Fibroblast of lung (primary cell): ENCODE measurements at regions not wholly inside any gene's neighbourhood (a gene's known extent, or its start where the extent isn't known, plus 50 kb on each side); places are given as distances from the start of the nearest gene placed in this dataset.

Source experiments
- DNase-seq, 2 donors: peaks; one replicate each; pipeline versions ENCODE4 v3.0.0 to v3.0.0-alpha.2; 2010; ENCODE audit warnings: low read depth in 2 of 2
- H2AFZ ChIP-seq: 2 replicates; pipeline ENCODE4 v1.5.1; 2012; ENCODE audit warnings: low read length, control low read depth, inconsistent platforms
- H3K27ac ChIP-seq: 2 replicates; pipeline ENCODE4 v1.5.1; 2011; ENCODE audit warnings: low read length, control low read depth; ENCODE audit not compliant: insufficient read depth
- H3K27me3 ChIP-seq: 2 replicates; pipeline ENCODE4 v1.5.1; 2011; ENCODE audit warnings: mild to moderate bottlenecking, low read length; ENCODE audit not compliant: control insufficient read depth, insufficient read depth
- H3K36me3 ChIP-seq: 2 replicates; pipeline ENCODE4 v1.5.1; 2011; ENCODE audit warnings: low read length; ENCODE audit not compliant: control insufficient read depth, insufficient read depth
- H3K4me1 ChIP-seq: 2 replicates; pipeline ENCODE4 v1.5.1; 2011; ENCODE audit warnings: low read length; ENCODE audit not compliant: control insufficient read depth, insufficient read depth; ENCODE audit errors: extremely low read depth
- H3K4me2 ChIP-seq: 2 replicates; pipeline ENCODE4 v1.5.1; 2011; ENCODE audit warnings: low read length, control low read depth; ENCODE audit not compliant: insufficient read depth; ENCODE audit errors: extremely low read depth
- H3K4me3 ChIP-seq, 4 experiments: fragments of 200-600 bp in 1 of 4; sonication (generic) in 1 of 4; replicated peaks in 1 of 4; 2 replicates each; pipeline ENCODE4 v1.5.1; 2011 to 2016; ENCODE audit warnings: low read length in 4 of 4, low read depth in 3 of 4, mild to moderate bottlenecking in 3 of 4, control low read depth in 2 of 4, inconsistent platforms in 1 of 4, mixed read lengths in 1 of 4; ENCODE audit not compliant: insufficient read depth in 1 of 4; ENCODE audit errors: control extremely low read depth in 1 of 4
- H3K79me2 ChIP-seq: 2 replicates; pipeline ENCODE4 v1.5.1; 2012; ENCODE audit warnings: mild to moderate bottlenecking, low read length, inconsistent platforms; ENCODE audit not compliant: control insufficient read depth, insufficient read depth
- H3K9ac ChIP-seq: 2 replicates; pipeline ENCODE4 v1.5.1; 2011; ENCODE audit warnings: mild to moderate bottlenecking, low read length, control low read depth; ENCODE audit not compliant: insufficient read depth
- H3K9me3 ChIP-seq: 2 replicates; pipeline ENCODE4 v1.5.1; 2012; ENCODE audit warnings: low read depth, low read length; ENCODE audit not compliant: control insufficient read depth, insufficient read depth
- H4K20me1 ChIP-seq: 2 replicates; pipeline ENCODE4 v1.5.1; 2011; ENCODE audit warnings: low read length; ENCODE audit not compliant: control insufficient read depth, insufficient read depth; ENCODE audit errors: extremely low read depth
- EZH2 ChIP-seq: IDR thresholded peaks from 2 replicates; pipeline ENCODE4 v1.5.1; 2012; ENCODE audit warnings: low read length, control low read depth, mild to moderate bottlenecking; ENCODE audit errors: missing control alignments
- TF ChIP-seq, protein P1 (sequence below), 2 donors: IDR thresholded peaks in 1 of 2; conservative IDR thresholded peaks in 1 of 2; 1 replicate in 1 of 2; 2 replicates in 1 of 2; pipeline ENCODE4 v1.5.1; 2011 to 2012; ENCODE audit warnings: low read length in 2 of 2, control low read depth in 1 of 2, inconsistent platforms in 1 of 2, low read depth in 1 of 2, mild to moderate bottlenecking in 1 of 2

DNA sequence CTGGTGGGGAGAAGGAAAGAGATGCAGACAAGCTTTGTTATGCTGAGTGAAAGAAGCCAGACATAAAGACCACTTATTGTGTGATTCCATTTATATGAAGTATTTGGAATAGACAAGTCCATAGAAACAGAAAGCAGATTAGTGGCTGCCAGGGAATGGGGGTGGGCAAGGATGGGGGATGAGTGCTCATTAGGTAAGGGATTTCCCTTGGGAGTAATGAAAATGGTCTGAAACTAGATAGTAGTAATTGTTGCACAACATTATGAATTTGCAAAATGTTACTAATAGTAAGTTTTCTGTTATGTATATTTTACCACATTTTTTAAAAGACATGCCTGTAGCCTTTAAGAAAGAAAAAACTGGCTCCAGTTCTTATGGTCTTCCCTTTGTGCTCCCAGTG, 154.9 kb downstream of the LNPK start:
- Histone ChIP-seq H3K27ac (no peak overlapping the region), H3K9me3 (no peaks in the 10 kb centered on the region), H3K4me1 (peaks cover 5% of the 10 kb centered on the region), H3K79me2 (no peaks in the 10 kb centered on the region), H4K20me1 (no peaks in the 10 kb centered on the region), H3K4me2 (no peak overlapping the region), H3K27me3 (no peaks in the 10 kb centered on the region), H3K36me3 (no peaks in the 10 kb centered on the region), H3K9ac (no peak overlapping the region), H3K4me3 (no peak overlapping the region), H2AFZ (no peak overlapping the region)
- TF ChIP-seq, protein P1, sequence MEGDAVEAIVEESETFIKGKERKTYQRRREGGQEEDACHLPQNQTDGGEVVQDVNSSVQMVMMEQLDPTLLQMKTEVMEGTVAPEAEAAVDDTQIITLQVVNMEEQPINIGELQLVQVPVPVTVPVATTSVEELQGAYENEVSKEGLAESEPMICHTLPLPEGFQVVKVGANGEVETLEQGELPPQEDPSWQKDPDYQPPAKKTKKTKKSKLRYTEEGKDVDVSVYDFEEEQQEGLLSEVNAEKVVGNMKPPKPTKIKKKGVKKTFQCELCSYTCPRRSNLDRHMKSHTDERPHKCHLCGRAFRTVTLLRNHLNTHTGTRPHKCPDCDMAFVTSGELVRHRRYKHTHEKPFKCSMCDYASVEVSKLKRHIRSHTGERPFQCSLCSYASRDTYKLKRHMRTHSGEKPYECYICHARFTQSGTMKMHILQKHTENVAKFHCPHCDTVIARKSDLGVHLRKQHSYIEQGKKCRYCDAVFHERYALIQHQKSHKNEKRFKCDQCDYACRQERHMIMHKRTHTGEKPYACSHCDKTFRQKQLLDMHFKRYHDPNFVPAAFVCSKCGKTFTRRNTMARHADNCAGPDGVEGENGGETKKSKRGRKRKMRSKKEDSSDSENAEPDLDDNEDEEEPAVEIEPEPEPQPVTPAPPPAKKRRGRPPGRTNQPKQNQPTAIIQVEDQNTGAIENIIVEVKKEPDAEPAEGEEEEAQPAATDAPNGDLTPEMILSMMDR (conservative IDR thresholded peaks at IDR 0.05 in 1 of 2, IDR thresholded peaks at IDR 0.05 in 1 of 2; ENCODE audit: low read depth in 1 of 2, low read length in 2 of 2) = no peak
- no peak for TF ChIP-seq EZH2
- DNase-seq = no peak

DNA sequence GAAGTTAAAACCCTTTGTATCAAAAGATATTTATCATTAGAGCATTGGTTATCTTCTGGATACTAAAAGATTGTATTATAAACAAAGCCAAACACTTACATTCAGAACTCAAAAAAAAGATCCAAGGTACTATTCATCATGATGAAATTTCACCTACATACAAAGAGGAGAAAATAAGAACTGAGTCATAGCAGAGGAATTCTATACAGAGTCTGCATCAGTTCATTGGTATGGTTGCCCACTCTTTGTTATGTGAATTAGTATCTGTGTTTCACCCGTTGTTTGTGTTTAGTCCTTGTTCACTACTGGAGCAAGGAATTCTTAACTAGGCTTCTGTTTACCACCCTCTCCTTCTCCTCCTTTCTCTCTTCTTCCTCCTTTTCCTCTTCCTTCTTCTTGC, 157.9 kb downstream of the LNPK start:
- Histone ChIP-seq H3K4me1 (peaks cover 5% of the 10 kb centered on the region), H3K27me3 (no peaks in the 10 kb centered on the region), H3K27ac (no peak overlapping the region), H3K36me3 (no peaks in the 10 kb centered on the region), H4K20me1 (no peaks in the 10 kb centered on the region), H3K9ac (no peak overlapping the region), H3K4me3 (no peak overlapping the region), H3K4me2 (no peak overlapping the region), H3K79me2 (no peaks in the 10 kb centered on the region), H2AFZ (no peak overlapping the region), H3K9me3 (no peaks in the 10 kb centered on the region)
- no peak for TF ChIP-seq EZH2
- TF ChIP-seq, protein P1 (conservative IDR thresholded peaks at IDR 0.05 in 1 of 2, IDR thresholded peaks at IDR 0.05 in 1 of 2; ENCODE audit: low read depth in 1 of 2, low read length in 2 of 2) = no peak
- peak; percentile 49 to 86 for DNase-seq

DNA sequence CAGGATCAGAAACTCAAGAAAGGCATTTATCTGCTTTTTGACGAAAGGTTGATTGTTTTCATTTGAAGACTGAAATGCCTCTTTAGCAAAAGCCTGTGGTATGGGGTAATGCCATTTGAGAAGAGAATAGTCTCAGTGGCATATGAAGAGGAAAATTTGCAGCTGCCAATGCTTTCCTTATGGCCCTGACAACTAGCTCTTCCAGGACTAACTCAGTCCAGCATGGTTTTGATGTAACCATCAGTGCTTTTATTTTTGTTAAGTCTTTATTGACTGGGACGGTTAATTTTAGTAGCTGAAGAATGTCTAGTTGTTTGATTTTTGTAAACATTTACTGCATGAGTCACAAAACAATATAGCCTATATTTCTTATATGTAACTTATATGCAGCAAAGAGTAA, 158.4 kb downstream of the LNPK start:
- H3K4me1 ChIP-seq = peaks cover 5% of the 10 kb centered on the region
- H3K4me2 ChIP-seq = peak overlapping the region; percentile 51
- no peak overlapping the region for H3K27ac ChIP-seq
- no peaks in the 10 kb centered on the region for H3K27me3 ChIP-seq
- H3K4me3 ChIP-seq = no peak overlapping the region
- H4K20me1 ChIP-seq = no peaks in the 10 kb centered on the region
- no peak overlapping the region for H2AFZ ChIP-seq
- no peaks in the 10 kb centered on the region for H3K9me3 ChIP-seq
- no peaks in the 10 kb centered on the region for H3K79me2 ChIP-seq
- no peaks in the 10 kb centered on the region for H3K36me3 ChIP-seq
- no peak overlapping the region for H3K9ac ChIP-seq
- TF ChIP-seq EZH2 = no peak
- TF ChIP-seq, protein P1 (conservative IDR thresholded peaks at IDR 0.05 in 1 of 2, IDR thresholded peaks at IDR 0.05 in 1 of 2; ENCODE audit: low read depth in 1 of 2, low read length in 2 of 2) = no peak
- peak; percentile 2 to 21 for DNase-seq
